PC-9 (cell line): ENCODE measurements at regions not wholly inside any gene's neighbourhood (a gene's known extent, or its start where the extent isn't known, plus 50 kb on each side); places are given as distances from the start of the nearest gene placed in this dataset.

ENCODE experiments used
- EZH2 ChIP-seq: fragments of 200-600 bp; sonication (generic); IDR thresholded peaks from 2 replicates; pipeline ENCODE4 v1.8.0; 2017; ENCODE audit warnings: antibody characterized with exemption, low read depth
- TF ChIP-seq, protein P1 (sequence below): fragments of 200-600 bp; sonication (generic); conservative IDR thresholded peaks from 2 replicates; pipeline ENCODE4 v1.6.1; 2017; ENCODE audit warnings: mixed run types, antibody characterized with exemption, mild to moderate bottlenecking, moderate library complexity

DNA sequence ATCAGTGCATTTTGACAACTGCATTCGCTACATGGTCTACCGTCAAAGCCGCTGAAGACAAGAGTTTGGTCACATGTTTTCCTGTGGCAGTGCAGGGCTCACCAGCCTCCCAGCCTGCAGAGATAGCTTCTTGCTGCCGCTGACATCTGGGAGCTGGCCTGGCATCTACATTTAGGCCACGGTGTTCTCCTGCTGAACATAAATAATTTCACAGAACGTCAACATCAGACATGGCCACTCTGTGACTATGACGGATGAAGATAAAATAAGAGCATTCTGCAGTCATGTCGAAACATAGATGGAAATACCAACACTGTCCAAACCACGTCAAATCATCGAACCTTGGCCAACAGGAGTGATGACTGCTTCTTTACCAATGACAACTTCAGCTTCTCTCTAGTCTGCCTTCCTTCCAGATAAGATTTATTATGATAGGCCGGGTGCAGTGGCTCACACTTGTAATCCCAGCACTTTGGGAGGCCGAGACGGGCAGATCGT, 91.2 kb downstream of the TNFAIP2 start:
- TF ChIP-seq, protein P1, sequence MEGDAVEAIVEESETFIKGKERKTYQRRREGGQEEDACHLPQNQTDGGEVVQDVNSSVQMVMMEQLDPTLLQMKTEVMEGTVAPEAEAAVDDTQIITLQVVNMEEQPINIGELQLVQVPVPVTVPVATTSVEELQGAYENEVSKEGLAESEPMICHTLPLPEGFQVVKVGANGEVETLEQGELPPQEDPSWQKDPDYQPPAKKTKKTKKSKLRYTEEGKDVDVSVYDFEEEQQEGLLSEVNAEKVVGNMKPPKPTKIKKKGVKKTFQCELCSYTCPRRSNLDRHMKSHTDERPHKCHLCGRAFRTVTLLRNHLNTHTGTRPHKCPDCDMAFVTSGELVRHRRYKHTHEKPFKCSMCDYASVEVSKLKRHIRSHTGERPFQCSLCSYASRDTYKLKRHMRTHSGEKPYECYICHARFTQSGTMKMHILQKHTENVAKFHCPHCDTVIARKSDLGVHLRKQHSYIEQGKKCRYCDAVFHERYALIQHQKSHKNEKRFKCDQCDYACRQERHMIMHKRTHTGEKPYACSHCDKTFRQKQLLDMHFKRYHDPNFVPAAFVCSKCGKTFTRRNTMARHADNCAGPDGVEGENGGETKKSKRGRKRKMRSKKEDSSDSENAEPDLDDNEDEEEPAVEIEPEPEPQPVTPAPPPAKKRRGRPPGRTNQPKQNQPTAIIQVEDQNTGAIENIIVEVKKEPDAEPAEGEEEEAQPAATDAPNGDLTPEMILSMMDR, result no peak
- TF ChIP-seq EZH2, result no peak
